Stimulated activated CD8-positive, alpha-beta memory T cell treated with anti-CD3 and anti-CD28 coated beads, Interleukin-4, amount 100 ng/mL, for 24 hours (primary cell): ENCODE measurements at regions not wholly inside any gene's neighbourhood (a gene's known extent, or its start where the extent isn't known, plus 50 kb on each side); places are given as distances from the start of the nearest gene placed in this dataset.

Experiments used
- DNase-seq: peaks from one replicate; pipeline ENCODE4 v3.0.0-alpha.2; 2020; ENCODE audit warnings: low read depth

DNA sequence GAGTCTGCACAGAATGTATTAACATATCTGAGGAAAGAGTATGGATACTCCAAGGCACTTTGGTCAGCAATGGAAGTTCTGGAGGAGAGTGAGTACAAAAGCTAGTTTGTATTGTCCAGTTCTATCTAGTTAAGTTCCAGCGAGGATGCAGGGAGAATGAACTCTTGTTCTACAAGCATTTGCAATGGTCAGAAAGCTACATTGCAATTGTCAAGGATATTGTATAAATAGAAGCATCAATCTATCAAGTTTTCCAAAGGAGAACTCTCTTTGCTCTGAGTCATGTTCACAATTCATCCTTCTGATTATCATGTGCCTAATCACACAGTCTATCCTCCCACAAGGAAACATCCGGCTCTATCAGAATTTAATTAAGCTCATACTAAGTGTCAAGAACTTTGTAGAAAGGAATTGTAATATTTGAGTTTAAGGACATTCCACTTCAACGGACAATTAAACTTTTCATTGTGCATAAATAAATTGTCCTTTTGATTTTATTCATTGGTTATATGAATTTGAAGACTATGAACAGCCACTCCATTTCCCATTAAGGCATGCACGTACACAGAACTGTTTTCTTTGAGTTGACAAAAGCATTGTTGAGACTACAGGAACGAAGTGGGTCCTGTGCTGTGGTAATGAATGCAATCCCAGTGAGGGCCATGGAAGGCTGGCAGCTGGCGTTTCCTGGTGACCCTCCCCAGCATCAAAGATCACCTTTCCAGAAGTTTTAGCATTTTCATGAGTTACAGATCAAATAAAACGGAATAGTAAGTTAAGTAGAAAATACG lies 973.5 kb upstream of the GOT2 start:
- no peak for DNase-seq

DNA sequence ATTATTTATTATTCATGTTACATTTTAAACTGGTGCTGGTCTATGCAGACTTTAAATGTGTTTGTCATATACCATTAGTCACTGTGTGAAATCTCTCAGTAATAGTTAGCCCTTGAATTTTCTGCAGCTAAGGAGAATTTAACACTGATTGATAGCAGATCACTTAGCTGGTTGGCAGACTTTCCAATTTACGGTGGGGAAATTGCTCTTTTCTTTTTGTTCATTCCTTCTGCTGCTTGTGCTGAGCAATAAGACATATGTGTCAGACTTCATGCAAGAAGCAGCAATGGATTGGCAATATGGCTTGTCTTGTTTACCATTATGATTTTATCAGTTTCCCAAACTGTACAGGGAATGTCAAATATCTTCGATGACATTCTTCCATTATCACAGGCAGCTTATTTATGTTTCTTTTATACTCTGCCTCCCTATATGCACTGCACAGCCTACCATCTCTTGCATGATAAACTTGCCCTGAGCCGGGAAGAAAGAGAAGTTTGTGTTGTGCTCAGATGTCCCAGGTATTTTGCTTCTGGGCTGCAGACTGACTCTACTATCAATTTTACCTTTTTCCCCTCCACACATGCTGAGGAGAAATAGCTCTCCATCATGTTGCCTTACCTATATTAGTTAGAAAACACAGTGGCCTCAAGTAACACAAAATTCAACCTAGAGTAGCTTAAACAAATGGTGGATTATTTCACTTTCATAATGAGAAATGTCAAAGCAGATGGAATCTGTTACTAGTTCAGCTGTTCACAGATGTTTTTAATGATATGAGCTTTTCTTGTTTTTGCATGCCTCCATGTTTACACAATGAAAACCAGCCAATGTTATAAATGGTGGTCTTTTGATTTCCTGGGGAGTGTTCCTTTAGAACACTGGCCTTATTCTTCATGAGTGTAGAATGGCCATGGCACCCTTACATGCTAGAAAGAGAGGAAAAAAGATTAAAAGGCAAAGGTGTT lies 968.1 kb upstream of the GOT2 start:
- DNase-seq, result no peak

GRCh38 chr16:59699786-59700185 lies 965.7 kb upstream of the GOT2 start:
- no peak for DNase-seq

DNA sequence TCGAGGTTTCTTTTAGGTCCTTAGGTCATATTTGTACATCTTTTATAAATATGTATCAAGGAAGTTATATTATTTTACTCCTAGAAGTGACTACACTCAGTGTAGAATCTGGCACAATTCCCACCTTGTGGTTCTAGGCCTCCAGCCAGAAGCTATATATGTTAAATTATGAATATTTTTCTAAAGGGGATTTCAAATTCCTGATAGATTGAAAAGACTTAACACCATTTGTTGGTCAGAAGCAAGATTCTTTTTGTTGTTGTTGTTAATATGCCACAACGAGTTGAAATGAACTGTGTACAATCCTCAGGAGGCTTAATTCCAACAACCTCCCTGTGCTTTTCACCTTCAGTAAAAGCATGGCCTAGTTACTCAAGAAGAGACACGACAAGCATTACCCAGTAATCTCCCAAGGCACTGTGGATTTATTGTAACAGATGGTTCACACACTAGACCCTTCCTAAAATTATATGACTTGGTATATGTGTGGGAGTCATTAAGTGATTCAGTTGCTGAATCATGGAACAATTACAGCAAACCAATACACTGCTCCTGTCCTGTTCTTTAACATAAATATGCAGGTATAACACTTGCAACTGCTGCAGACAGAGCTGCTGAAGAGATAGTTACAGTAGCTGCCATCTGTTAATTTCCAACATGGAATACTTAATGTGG lies 964.4 kb upstream of the GOT2 start:
- DNase-seq, result no peak

DNA sequence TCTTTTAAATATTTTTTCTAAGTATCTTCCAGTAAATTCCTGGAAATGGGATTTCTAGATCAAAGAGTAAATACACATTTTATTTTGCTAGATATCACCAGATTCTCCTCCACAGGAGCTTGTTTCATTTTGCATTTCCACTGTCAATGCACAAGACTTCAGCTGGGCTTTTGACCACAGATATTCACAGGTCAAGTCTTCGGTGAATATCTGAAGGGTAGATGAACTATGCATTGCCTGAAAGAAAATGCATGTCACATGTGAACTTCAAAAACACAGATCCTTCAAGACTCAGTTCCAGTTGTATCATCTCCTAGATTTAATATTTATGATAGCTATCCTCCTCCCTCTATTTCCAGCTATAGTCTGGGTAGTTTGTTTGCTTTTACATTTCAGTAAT lies 963.6 kb upstream of the GOT2 start:
- no peak for DNase-seq

DNA sequence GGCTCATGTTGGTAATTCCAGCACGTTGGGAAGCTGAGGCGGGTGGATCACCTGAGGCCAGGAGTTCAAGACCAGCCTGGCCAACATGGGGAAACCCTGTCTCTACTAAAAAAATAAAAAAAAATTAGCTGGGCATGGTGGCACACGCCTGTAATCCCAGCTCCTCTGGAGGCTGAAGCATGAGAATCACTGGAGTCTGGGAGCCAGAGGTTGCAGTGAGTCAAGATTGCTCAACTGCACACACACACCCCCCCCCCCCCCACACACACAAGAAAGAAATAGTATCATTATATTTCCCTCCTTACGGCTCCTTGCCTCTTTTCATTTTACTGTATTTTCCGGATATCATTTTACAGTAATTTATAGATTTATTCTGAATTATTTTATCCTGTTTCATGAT lies 963.1 kb upstream of the GOT2 start:
- no peak for DNase-seq

- no peak for DNase-seq
These were observed 962.4 kb upstream of the GOT2 start for GRCh38 chr16:59696495-59696894.

- DNase-seq, result no peak
These were observed 956.1 kb upstream of the GOT2 start for GRCh38 chr16:59690216-59690615.

DNA sequence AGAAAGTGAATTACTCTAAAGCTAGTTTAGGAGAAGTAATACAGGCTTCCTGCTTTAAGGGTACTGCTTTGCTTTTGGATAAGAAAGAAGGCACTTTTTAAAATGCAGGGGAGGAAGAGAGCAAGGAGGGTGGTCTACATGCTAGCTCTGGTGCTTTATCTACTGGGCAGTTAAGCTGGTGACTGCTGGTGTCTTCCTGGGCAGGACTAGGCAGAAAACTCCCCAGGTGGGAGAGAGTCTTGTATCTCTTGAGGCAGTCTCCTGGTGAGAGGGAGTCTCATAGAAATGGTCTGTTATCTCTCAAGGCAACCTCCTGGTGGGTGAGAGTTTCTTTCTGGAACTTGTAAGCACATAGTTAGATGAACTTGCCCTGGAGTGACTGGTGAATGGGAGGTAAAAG lies 953.9 kb upstream of the GOT2 start:
- no peak for DNase-seq

- no peak for DNase-seq
These were observed 952.3 kb upstream of the GOT2 start for GRCh38 chr16:59686405-59686804.

GRCh38 chr16:59684911-59685310 lies 950.8 kb upstream of the GOT2 start:
- no peak for DNase-seq

DNA sequence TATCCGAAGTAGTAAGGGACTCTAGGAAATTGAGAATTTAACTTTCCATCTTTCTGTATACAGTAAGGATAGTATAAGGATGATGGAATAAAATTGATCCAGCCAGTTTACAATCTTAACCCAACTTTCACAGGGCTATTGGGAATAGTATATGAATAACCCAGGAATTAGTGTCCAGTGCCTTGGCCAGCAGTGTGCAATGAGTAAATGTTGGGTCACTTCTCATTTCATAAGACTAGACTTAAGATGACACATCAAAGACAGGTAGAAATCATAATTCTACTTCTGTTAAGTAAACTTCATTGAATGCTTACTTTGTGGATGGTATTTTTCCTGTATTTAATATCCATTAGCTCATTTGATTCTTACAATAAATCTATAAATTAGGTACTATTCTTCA lies 949.6 kb upstream of the GOT2 start:
- no peak for DNase-seq

- no peak for DNase-seq
These were observed 931.6 kb upstream of the GOT2 start for GRCh38 chr16:59665618-59666220.

GRCh38 chr16:59658572-59658971 lies 924.5 kb upstream of the GOT2 start:
- no peak for DNase-seq

DNA sequence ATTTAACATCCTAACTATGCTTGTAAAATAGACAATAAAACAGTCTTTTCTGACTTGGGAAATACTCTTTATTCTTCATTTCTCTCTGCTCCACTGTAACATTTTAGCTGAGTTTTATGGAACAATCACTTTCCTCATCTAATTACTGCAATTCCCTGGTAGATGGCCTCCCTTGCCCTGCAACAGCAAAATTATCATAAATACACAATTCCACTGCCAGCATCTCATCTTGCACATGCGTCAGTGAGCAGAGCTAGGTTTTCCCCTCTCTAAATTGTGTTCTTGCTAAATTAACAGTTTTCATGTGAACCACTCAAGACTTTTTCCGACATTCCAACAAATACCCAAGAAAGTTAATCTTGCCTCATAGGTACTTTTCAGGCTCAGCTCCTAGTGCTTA lies 920.9 kb upstream of the GOT2 start:
- DNase-seq, result no peak

GRCh38 chr16:59654455-59654854 lies 920.3 kb upstream of the GOT2 start:
- no peak for DNase-seq

DNA sequence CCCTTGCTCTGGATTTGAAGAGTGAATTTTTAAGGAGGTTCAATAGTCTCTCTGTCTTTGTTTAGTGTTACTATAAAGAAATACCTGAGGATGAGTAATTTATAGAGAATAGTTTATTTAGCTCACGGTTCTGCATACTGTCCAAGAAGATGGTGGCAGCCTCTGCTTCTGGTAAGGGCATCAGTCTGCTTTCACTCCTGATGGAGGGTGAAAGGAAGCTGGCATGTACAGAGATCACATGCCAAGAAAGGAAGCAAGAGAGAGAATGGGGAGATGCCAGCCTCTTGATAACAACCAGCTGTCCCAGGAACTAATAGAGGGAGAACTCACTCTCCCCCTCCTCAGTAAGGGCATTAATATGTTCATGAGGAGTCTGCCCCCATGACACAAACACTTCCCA lies 917.5 kb upstream of the GOT2 start:
- DNase-seq, result no peak

DNA sequence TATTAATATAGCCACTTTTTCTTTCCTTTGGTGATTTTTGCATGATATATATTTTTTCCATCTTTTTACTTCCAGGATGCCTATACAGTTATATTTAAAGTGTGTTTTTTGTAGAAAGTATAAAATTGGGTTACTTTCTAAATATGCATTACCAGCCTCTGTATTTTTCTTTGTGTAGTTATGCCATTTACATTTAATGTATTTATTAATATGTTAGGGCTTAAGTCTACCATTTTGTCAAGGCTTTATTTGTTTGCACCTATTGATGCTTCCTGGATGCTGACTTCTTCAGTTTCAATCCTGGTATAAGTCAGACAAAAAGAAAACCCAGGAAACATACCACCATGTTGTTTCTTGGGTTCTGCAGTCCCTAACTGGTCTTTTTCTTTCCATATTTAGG lies 911.1 kb upstream of the GOT2 start:
- DNase-seq, result no peak

DNA sequence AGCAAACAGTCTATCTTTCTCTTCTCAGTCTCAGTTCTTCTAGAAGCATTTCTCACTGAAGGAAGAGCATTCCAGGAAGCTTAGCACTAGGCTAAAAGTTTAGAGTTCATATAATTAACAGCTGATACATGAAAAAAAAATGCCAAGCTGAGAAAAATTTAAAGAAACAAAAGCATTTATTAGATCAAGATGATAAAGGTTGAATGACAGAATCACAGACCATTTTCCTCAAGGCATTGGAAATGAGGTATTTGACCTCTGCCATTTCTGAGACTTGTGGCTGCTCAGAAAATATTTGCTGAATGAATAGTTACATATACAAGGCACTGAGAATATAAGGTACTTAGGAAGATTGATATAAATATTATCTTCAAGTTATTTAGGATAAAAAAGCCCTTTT lies 901.6 kb upstream of the GOT2 start:
- DNase-seq, result no peak

DNA sequence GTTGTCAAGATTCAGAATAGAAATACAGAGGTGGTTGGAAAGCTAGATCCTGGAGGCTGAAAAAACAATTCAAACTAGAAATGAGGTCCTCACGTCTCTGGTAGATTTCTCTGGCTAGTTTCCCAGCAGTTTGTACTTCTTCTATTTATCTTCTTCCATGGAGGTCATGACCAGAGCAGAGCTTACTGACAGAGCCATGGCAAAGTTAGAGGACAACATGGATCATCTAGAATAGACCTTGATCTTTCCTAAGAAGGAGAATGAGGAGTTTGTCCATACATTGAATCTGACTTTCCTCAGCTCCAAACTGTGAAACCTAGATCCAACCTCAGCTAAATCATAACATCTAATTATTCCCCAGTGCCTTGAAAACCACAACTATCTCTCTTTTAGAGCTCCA lies 900.8 kb upstream of the GOT2 start:
- DNase-seq, result no peak

DNA sequence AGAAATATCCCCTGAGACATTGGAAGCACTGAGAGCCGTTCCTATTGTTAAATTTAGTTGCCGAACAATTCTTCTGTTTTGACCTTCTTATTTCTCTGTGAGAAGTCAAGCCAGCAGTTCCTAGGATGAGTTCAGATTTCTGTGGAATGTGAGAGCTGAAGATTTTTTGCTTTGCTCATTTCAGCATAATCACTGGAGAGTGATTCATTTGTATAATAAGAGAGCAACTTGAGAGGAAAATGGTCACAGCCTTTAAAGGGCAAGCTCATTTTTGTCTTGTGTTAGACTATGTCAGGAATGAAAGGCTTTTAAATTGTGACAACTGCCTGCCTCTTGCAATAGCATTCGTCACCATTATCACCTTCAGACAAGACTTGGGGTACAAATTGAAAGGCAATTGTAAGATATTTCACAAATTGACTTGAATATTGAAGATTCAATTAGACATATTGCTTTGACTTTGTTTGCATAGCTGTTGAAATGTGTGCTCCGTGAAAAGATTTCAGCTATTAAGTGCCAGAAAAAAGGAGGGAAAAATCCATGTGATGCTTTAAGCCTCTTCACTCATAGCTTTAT lies 900.0 kb upstream of the GOT2 start:
- DNase-seq, result no peak

DNA sequence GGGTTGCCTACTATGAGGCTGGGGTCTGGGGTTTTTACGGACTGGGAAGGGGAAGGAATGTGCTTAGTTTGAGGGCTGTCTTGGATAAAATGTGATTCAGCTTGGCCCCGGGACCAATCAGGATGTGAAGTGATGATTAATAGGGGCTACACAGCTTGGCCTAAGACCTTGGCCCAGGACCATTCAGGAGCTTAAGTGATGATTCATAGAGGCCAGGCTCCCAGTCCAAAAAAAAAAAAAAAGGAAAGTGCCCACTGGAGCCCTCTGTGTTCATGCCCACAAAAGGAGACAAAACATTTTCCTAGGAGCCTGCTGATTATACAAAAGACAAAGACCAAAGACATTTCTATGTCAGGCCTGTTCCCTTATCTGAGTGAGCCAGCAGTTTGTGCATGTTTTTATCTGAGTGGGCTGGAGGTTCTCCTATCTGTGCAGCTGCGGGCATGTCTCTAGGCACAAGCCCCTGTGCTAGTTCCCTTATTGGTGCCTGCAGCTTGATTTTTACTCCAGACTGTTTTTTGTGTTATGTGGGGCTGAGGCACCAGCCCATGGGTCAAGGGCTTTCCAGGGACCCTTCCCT lies 898.2 kb upstream of the GOT2 start:
- DNase-seq, result no peak
